Glutamatergic neuron (in vitro differentiated cells): ENCODE measurements at regions not wholly inside any gene's neighbourhood (a gene's known extent, or its start where the extent isn't known, plus 50 kb on each side); places are given as distances from the start of the nearest gene placed in this dataset.

ENCODE experiments used
- DNase-seq: peaks from one replicate; pipeline ENCODE4 v3.0.0; 2022
- H3K27ac Mint-ChIP-seq: one replicate; pipeline ENCODE4 v1.8.0; 2020; ENCODE audit warnings: mild to moderate bottlenecking, mixed read lengths, inconsistent platforms; ENCODE audit not compliant: unreplicated experiment
- H3K27me3 Mint-ChIP-seq: one replicate; pipeline ENCODE4 v1.8.0; 2020; ENCODE audit warnings: mild to moderate bottlenecking, moderate library complexity, mixed read lengths, inconsistent platforms; ENCODE audit not compliant: unreplicated experiment
- H3K36me3 Mint-ChIP-seq: one replicate; pipeline ENCODE4 v1.8.0; 2020; ENCODE audit warnings: mild to moderate bottlenecking, mixed read lengths, inconsistent platforms; ENCODE audit not compliant: unreplicated experiment
- H3K4me1 Mint-ChIP-seq: one replicate; pipeline ENCODE4 v1.8.0; 2020; ENCODE audit warnings: mild to moderate bottlenecking, low read depth, mixed read lengths, inconsistent platforms; ENCODE audit not compliant: unreplicated experiment
- H3K4me3 Mint-ChIP-seq: one replicate; pipeline ENCODE4 v1.8.0; 2020; ENCODE audit warnings: mild to moderate bottlenecking, mixed read lengths, inconsistent platforms; ENCODE audit not compliant: unreplicated experiment
- H3K9me3 Mint-ChIP-seq: one replicate; pipeline ENCODE4 v1.8.0; 2020; ENCODE audit warnings: mild to moderate bottlenecking, moderate library complexity, mixed read lengths, inconsistent platforms; ENCODE audit not compliant: unreplicated experiment
- TF ChIP-seq, protein P1 (sequence below): fragments of 200-600 bp; sonication (generic); IDR thresholded peaks from one replicate; pipeline ENCODE4 v1.5.0; 2021; ENCODE audit not compliant: partially characterized antibody, unreplicated experiment

DNA sequence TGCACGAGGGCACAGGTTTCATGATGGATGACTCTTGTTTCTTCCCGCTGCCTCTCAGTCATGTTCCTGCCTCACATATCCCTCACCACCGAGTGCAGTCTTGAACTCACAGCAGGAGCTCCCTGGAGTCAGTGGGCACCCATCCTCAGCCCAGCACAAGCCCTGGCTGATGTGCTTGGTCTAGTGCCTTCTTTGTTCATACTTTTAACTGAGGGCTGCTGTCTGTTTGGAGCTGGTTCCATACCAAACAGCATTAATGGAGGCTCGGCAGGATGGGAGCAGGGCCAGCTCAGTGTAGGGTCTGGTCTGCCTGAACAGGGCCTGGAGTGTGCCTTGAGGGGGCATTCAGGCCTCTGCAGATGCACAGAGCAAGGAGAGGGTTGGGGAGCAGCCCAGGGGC is 54.5 kb upstream of the GLI2 start:
- H3K36me3 Mint-ChIP-seq, result no peaks in the 10 kb centered on the region
- peaks cover 2% of the 10 kb centered on the region for H3K4me1 Mint-ChIP-seq
- peaks cover 3% of the 10 kb centered on the region for H3K27me3 Mint-ChIP-seq
- no peak for DNase-seq
- H3K4me3 Mint-ChIP-seq, result no peak overlapping the region
- peaks cover 9% of the 10 kb centered on the region for H3K9me3 Mint-ChIP-seq
- no peak overlapping the region for H3K27ac Mint-ChIP-seq
- TF ChIP-seq, protein P1, sequence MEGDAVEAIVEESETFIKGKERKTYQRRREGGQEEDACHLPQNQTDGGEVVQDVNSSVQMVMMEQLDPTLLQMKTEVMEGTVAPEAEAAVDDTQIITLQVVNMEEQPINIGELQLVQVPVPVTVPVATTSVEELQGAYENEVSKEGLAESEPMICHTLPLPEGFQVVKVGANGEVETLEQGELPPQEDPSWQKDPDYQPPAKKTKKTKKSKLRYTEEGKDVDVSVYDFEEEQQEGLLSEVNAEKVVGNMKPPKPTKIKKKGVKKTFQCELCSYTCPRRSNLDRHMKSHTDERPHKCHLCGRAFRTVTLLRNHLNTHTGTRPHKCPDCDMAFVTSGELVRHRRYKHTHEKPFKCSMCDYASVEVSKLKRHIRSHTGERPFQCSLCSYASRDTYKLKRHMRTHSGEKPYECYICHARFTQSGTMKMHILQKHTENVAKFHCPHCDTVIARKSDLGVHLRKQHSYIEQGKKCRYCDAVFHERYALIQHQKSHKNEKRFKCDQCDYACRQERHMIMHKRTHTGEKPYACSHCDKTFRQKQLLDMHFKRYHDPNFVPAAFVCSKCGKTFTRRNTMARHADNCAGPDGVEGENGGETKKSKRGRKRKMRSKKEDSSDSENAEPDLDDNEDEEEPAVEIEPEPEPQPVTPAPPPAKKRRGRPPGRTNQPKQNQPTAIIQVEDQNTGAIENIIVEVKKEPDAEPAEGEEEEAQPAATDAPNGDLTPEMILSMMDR, result no peak

DNA sequence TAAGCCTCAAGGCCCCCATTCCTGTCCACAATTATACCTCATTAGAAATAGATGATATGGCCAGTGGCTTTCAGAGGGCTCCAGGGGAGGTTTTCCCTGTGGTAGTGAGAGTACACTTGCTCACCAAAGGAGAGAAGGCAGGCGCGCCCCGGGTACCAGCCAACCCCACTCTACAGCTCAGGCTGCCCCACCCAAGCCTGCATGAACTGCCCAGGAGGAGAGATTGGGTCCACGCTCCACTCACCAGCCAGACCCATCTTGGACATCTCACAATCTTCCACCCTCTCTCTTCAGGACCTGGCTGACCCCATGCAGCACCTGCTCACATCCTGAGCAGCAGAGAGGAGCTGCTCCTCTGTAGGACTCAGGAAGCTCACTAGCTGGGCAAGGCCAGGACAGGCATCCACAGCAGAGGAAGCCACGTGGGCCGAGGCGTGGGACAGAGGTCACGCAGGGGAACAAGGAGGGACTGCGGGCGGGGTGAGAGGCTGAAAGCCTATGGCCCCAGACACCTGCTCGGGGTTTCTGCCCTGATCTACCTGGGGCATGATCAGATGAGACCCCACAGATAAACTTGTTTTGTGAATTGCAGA is 53.9 kb upstream of the GLI2 start:
- Mint-ChIP-seq H3K4me1 (peaks cover 2% of the 10 kb centered on the region), H3K36me3 (no peaks in the 10 kb centered on the region), H3K9me3 (peaks cover 9% of the 10 kb centered on the region), H3K4me3 (no peak overlapping the region), H3K27me3 (peaks cover 3% of the 10 kb centered on the region), H3K27ac (no peak overlapping the region)
- no peak for DNase-seq
- TF ChIP-seq, protein P1, result no peak

DNA sequence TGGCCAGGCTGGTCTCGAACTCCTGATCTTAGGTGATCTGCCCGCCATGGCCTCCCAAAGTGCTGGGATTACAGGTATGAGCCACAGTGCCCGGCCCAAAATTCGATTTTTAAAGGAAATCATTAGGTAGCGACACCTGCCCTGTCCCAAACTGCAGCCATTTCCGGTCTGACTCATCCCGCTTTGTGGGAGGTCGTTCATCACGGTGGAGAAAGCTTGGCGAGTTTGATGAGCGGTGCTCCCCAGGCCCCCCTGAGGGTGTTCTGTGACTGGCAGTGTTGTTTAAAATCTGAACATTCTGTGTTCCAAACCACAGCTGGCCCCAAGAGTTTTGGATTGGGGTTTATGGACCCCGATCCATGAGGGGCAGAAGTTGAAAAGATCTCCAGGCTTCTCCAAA is 53.0 kb upstream of the GLI2 start:
- Mint-ChIP-seq H3K9me3 (peaks cover 9% of the 10 kb centered on the region), H3K27ac (no peak overlapping the region), H3K4me1 (peaks cover 2% of the 10 kb centered on the region), H3K36me3 (no peaks in the 10 kb centered on the region), H3K27me3 (peaks cover 2% of the 10 kb centered on the region), H3K4me3 (no peak overlapping the region)
- TF ChIP-seq, protein P1, result no peak
- no peak for DNase-seq

DNA sequence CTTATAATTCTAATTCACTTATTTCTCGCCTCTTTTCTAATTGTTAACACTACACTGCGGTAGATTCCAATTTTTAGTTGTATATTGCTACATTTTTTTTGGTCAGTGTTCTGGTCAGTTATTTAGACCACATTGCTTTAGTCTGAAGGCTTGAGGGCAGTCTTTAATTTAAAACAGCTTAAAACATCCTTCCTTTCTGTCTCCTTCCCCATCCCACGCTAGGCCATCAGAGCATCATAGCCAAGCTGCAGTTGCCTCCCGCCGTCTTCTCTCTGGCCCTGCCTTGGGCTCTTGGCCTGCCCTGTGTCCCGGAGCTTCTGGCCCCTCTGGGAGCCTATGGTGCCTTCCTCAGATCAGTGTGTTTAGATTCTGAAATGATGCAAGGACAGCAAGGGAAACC is 52.6 kb upstream of the GLI2 start:
- peaks cover 2% of the 10 kb centered on the region for H3K4me1 Mint-ChIP-seq
- H3K4me3 Mint-ChIP-seq, result no peak overlapping the region
- DNase-seq, result no peak
- H3K27ac Mint-ChIP-seq, result no peak overlapping the region
- TF ChIP-seq, protein P1, result no peak
- H3K27me3 Mint-ChIP-seq, result peaks cover 2% of the 10 kb centered on the region
- H3K36me3 Mint-ChIP-seq, result no peaks in the 10 kb centered on the region
- peaks cover 7% of the 10 kb centered on the region for H3K9me3 Mint-ChIP-seq

DNA sequence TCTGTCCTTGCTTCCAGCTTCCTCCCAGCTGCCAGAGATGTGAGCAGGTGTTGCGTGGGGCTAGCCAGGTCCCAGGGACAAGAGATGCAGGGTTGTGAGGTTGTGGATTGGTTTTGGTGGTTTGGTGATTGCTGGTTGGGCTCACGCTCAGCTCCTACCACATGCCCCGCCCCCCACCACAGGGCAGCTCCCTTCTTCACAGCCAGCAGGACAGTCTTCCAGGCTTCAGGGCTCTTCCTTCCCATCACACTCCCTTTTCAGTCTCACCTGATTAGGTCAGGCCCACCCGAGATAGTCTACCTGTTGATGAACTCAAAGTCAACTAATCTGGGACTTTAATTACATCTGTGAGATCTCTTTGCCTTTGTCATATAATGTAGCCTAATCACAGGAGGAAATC is 52.0 kb upstream of the GLI2 start:
- Mint-ChIP-seq H3K27ac (no peak overlapping the region), H3K4me3 (no peak overlapping the region), H3K9me3 (peaks cover 5% of the 10 kb centered on the region), H3K27me3 (peaks cover 2% of the 10 kb centered on the region), H3K4me1 (peaks cover 2% of the 10 kb centered on the region), H3K36me3 (no peaks in the 10 kb centered on the region)
- TF ChIP-seq, protein P1, result no peak
- DNase-seq, result no peak
